ENCODE measurements at regions not wholly inside any gene's neighbourhood (a gene's known extent, or its start where the extent isn't known, plus 50 kb on each side); places are given as distances from the start of the nearest gene placed in this dataset.

DNA sequence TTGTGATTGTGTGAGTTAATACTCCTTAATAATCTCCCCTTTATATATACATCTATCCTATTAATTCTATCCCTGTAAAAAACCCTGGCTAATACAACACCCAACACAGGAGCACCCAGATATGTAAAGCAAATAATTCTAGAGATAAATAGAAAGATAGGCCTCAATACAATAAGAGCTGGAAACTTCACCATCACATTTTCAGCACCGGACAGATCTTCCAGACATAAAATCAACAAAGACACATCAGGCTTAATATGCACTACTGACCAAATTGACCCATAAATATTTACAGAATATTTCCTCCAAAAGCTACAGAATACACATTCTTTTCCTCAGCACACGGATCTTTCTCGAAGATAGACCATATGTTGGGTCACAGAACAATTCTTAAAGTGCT lies 71.0 kb upstream of the ST8SIA4 start:
- no peak for DNase-seq

- DNase-seq, result no peak
Observed at GRCh38 chr5:100970646-100971255, 67.7 kb upstream of the ST8SIA4 start.

DNA sequence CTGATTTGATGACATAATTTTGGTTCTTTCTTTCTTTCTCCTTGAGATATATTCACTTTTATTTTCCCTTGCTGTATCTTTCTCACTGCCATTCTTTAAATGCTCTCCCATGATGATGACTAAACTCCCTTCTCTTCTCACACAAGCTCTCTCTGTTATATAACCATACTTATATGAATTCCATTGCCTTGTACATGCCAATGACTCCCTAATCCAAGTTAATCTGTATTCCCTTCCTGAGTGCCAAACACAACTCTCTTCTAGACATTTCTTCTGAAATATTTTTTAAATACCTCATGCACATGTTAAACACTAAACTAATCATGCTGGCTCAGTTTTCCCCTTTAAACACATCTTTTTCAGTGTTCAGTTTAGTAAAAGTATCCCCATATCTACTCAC lies 62.2 kb upstream of the ST8SIA4 start:
- no peak for DNase-seq

All from NCI-H1105 (cell line).